ENCODE measurements at regions not wholly inside any gene's neighbourhood (a gene's known extent, or its start where the extent isn't known, plus 50 kb on each side); places are given as distances from the start of the nearest gene placed in this dataset.

- no peak overlapping the region for H3K4me3 ChIP-seq (ENCODE audit: low read depth, low read length, poor library complexity, severe bottlenecking)
- ChIA-PET CTCF (no interaction called here), POLR2A (ENCODE audit: low non-redundant PET) (no interaction called here)
- BruUV-seq (replicated peaks): no TSS peak
- H3K27me3 ChIP-seq (replicated peaks; ENCODE audit: insufficient read depth, low read depth, low read length, poor library complexity): no peaks in the 10 kb centered on the region
- TF ChIP-seq EZH2 (IDR thresholded peaks at IDR 0.05; ENCODE audit: borderline replicate concordance, low read depth, low read length, poor library complexity, severe bottlenecking) (no peak), CTCF (conservative IDR thresholded peaks at IDR 0.05; ENCODE audit: low read depth, low read length) (no peak)
- H3K36me3 ChIP-seq (ENCODE audit: insufficient read depth, low read length, poor library complexity, severe bottlenecking): no peaks in the 10 kb centered on the region
- intact Hi-C loops (cut with micrococcal nuclease; ENCODE audit: unreplicated experiment): no loop called here
- peaks cover 13% of the 10 kb centered on the region for H3K4me1 ChIP-seq (ENCODE audit: insufficient read depth, low read length, poor library complexity, severe bottlenecking)
- no peaks in the 10 kb centered on the region for H3K9me3 ChIP-seq (ENCODE audit: low read depth, low read length, poor library complexity, severe bottlenecking)
- H3K27ac ChIP-seq (ENCODE audit: low read depth, low read length, poor library complexity, severe bottlenecking): no peak overlapping the region
- no peak for DNase-seq (ENCODE audit: low spot score)
Observed at GRCh38 chr1:57549300-57549699, 125.4 kb upstream of the DAB1 start.

- Histone ChIP-seq H3K4me3 (ENCODE audit: low read depth, low read length, poor library complexity, severe bottlenecking) (no peak overlapping the region), H3K36me3 (ENCODE audit: insufficient read depth, low read length, poor library complexity, severe bottlenecking) (no peaks in the 10 kb centered on the region), H3K9me3 (ENCODE audit: low read depth, low read length, poor library complexity, severe bottlenecking) (no peaks in the 10 kb centered on the region), H3K27ac (ENCODE audit: low read depth, low read length, poor library complexity, severe bottlenecking) (no peak overlapping the region), H3K4me1 (ENCODE audit: insufficient read depth, low read length, poor library complexity, severe bottlenecking) (peaks cover 17% of the 10 kb centered on the region), H3K27me3 (replicated peaks; ENCODE audit: insufficient read depth, low read depth, low read length, poor library complexity) (no peaks in the 10 kb centered on the region)
- intact Hi-C loops (cut with micrococcal nuclease; ENCODE audit: unreplicated experiment): no loop called here
- ChIA-PET CTCF (no interaction called here), POLR2A (ENCODE audit: low non-redundant PET) (no interaction called here)
- TF ChIP-seq CTCF (conservative IDR thresholded peaks at IDR 0.05; ENCODE audit: low read depth, low read length) (no peak), EZH2 (IDR thresholded peaks at IDR 0.05; ENCODE audit: borderline replicate concordance, low read depth, low read length, poor library complexity, severe bottlenecking) (no peak)
- DNase-seq (ENCODE audit: low spot score): no peak
- no TSS peak for BruUV-seq (replicated peaks)
Observed at GRCh38 chr1:57546549-57547330, 122.9 kb upstream of the DAB1 start.

GRCh38 chr1:57544345-57544744 is 120.5 kb upstream of the DAB1 start:
- intact Hi-C loops (cut with micrococcal nuclease; ENCODE audit: unreplicated experiment): loop anchor here (5.0 kb wide), 1 partner anchor 377 kb away; no protein-coding TSS in a partner anchor

More at GRCh38 chr1:57544345-57544744, 120.5 kb upstream of the DAB1 start:
- Histone ChIP-seq H3K36me3 (ENCODE audit: insufficient read depth, low read length, poor library complexity, severe bottlenecking) (no peaks in the 10 kb centered on the region), H3K4me1 (ENCODE audit: insufficient read depth, low read length, poor library complexity, severe bottlenecking) (peaks cover 16% of the 10 kb centered on the region), H3K27ac (ENCODE audit: low read depth, low read length, poor library complexity, severe bottlenecking) (no peak overlapping the region), H3K9me3 (ENCODE audit: low read depth, low read length, poor library complexity, severe bottlenecking) (no peaks in the 10 kb centered on the region), H3K4me3 (ENCODE audit: low read depth, low read length, poor library complexity, severe bottlenecking) (no peak overlapping the region), H3K27me3 (replicated peaks; ENCODE audit: insufficient read depth, low read depth, low read length, poor library complexity) (no peaks in the 10 kb centered on the region)
- no TSS peak for BruUV-seq (replicated peaks)
- CTCF ChIA-PET: no interaction called here
- TF ChIP-seq EZH2 (IDR thresholded peaks at IDR 0.05; ENCODE audit: borderline replicate concordance, low read depth, low read length, poor library complexity, severe bottlenecking) (no peak), CTCF (conservative IDR thresholded peaks at IDR 0.05; ENCODE audit: low read depth, low read length) (no peak)
- DNase-seq (ENCODE audit: low spot score): no peak
- POLR2A ChIA-PET (ENCODE audit: low non-redundant PET): interaction anchor here (0.6 kb wide), 1 partner anchor 52 kb away, joined by 4 read pairs; no protein-coding TSS in a partner anchor
